Small intestine (tissue), 7 donors: ENCODE measurements at regions not wholly inside any gene's neighbourhood (a gene's known extent, or its start where the extent isn't known, plus 50 kb on each side); places are given as distances from the start of the nearest gene placed in this dataset.
A peak's percentile ranks its signal among the peaks of the same experiment; 100 is the strongest.

Experiments
- DNase-seq, 2 donors: peaks; one replicate each; pipeline versions ENCODE4 v3.0.0 to v3.0.0-alpha.2; 2013
- FAIRE-seq: peaks from 2 replicates; lab custom pipeline; 2012; peaks lifted over from hg19 to GRCh38; lab: Jason Lieb, UNC
- H3K27ac ChIP-seq, 3 donors: one replicate each; pipeline ENCODE4 v1.5.1; 2013; ENCODE audit warnings: low read length in 2 of 3, mild to moderate bottlenecking in 2 of 3, control low read depth in 1 of 3, inconsistent platforms in 1 of 3, low read depth in 1 of 3, moderate library complexity in 1 of 3
- H3K27me3 ChIP-seq, 3 donors: one replicate each; pipeline ENCODE4 v1.6.1; 2013; ENCODE audit warnings: low read length in 3 of 3, inconsistent platforms in 1 of 3; ENCODE audit not compliant: control insufficient read depth in 3 of 3, insufficient read depth in 3 of 3
- H3K36me3 ChIP-seq, 3 donors: one replicate each; pipeline ENCODE4 v1.6.1; 2013; ENCODE audit warnings: low read length in 3 of 3, inconsistent platforms in 1 of 3, low read depth in 1 of 3, mild to moderate bottlenecking in 1 of 3, moderate library complexity in 1 of 3; ENCODE audit not compliant: control insufficient read depth in 3 of 3, insufficient read depth in 2 of 3
- H3K4me1 ChIP-seq, 3 donors: one replicate each; pipeline ENCODE4 v1.6.1; 2013; ENCODE audit warnings: low read length in 2 of 3, inconsistent platforms in 1 of 3, low read depth in 1 of 3, mild to moderate bottlenecking in 1 of 3, moderate library complexity in 1 of 3; ENCODE audit not compliant: control insufficient read depth in 3 of 3, insufficient read depth in 2 of 3
- H3K4me3 ChIP-seq, 3 donors: one replicate each; pipeline ENCODE4 v1.5.1; 2013; ENCODE audit warnings: low read length in 3 of 3, control low read depth in 1 of 3, inconsistent platforms in 1 of 3, low read depth in 1 of 3, mild to moderate bottlenecking in 1 of 3, moderate library complexity in 1 of 3
- H3K9me3 ChIP-seq, 2 donors: one replicate each; pipeline ENCODE4 v1.6.1; 2013; ENCODE audit warnings: low read depth in 1 of 2, low read length in 1 of 2; ENCODE audit not compliant: control insufficient read depth in 2 of 2, insufficient read depth in 1 of 2
- WGBS, 3 donors: extraction: QIAGEN DNeasy Blood & Tissue Kit; methylation state at CpG; one replicate each; pipeline ENCODE4 v1.1.7; 2013; 5-methylcytosine and 5-hydroxymethylcytosine counted together
- donor health status: healthy with polysubstance abuse.
- donor health status: control.
- donor health status: control.
- donor health status: Bipolar disorder and iron deficiency.
- donor health status: healthy.

DNA sequence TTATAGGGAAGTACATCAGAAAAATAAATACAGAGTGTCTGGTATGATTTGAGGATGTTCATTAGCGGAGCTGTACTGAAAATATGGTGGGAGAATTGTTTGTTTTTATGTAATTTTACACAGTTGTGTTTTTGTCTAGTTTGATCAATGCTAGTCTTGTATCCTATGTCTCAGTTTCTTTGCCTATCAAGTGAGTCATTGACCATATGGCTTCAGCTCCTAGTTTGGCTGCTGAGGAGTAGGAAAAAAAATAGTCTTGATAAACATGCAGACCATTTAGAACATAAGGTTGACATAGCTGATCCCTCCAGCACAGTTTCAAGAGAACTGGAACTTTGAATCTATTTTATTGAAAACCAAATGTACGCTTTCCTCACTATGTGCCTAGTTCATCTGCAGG, 1292.1 kb upstream of the FLRT2 start:
- Histone ChIP-seq H3K36me3 (no peaks in the 10 kb centered on the region), H3K27me3 (no peaks in the 10 kb centered on the region), H3K4me3 (no peak overlapping the region), H3K9me3 (no peaks in the 10 kb centered on the region), H3K27ac (no peak overlapping the region), H3K4me1 (no peaks in the 10 kb centered on the region)
- FAIRE-seq (no peak), DNase-seq (no peak)
- WGBS, 3 donors = 79 to 88% (median 85%) methylated on average over 2 of the region's 2 CpGs

DNA sequence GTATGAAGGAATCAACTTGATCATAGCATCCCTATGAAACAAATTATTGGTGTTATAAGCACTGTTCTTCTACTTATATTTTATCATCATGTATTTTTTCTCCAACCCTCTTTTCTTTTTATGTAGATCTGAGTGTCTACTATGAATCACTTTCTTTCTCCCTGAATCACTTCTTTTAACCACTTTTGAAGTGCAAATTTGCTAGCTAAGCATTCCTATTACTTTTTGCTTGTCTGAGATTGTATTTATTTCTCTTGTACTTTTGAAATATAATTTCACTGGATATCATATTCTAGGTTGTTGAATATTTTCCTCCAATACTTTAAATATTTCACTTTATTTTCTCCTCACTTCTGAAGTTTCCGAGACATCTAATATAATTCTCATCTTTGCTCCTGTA, 1282.3 kb upstream of the FLRT2 start:
- FAIRE-seq (no peak), DNase-seq (no peak)
- Histone ChIP-seq H3K4me3 (no peak overlapping the region), H3K9me3 (peaks cover 0 to 7% of the 10 kb centered on the region in 2 donors), H3K27ac (no peak overlapping the region), H3K4me1 (no peaks in the 10 kb centered on the region), H3K27me3 (no peaks in the 10 kb centered on the region), H3K36me3 (no peaks in the 10 kb centered on the region)
- WGBS, 3 donors = 91 to 100% (median 98%) methylated on average over 1 of the region's 1 CpG

DNA sequence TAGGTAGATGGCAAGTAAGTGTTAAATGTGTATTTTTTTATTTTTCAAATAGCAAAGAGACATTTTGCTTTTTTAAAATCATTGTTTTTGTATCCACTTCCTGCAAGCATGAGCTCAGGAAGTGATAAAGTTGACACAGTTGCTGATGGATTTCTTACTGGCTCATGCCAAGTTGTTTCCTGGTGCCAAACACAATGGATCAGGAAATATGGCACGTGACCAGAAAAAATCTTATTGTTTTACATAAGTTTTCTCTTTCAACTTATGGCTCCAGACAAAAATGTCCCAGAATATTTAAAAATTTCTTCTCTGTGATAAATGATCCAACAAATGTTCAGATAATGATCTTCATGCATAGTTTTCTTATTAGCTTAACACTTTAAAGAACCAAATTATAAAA, 1279.1 kb upstream of the FLRT2 start:
- FAIRE-seq (no peak), DNase-seq (no peak)
- Histone ChIP-seq H3K9me3 (no peaks in the 10 kb centered on the region), H3K4me1 (no peaks in the 10 kb centered on the region), H3K4me3 (no peak overlapping the region), H3K36me3 (no peaks in the 10 kb centered on the region), H3K27ac (no peak overlapping the region), H3K27me3 (no peaks in the 10 kb centered on the region)
- WGBS, 3 donors = 24 to 44% (median 34%) methylated on average over 1 of the region's 1 CpG

DNA sequence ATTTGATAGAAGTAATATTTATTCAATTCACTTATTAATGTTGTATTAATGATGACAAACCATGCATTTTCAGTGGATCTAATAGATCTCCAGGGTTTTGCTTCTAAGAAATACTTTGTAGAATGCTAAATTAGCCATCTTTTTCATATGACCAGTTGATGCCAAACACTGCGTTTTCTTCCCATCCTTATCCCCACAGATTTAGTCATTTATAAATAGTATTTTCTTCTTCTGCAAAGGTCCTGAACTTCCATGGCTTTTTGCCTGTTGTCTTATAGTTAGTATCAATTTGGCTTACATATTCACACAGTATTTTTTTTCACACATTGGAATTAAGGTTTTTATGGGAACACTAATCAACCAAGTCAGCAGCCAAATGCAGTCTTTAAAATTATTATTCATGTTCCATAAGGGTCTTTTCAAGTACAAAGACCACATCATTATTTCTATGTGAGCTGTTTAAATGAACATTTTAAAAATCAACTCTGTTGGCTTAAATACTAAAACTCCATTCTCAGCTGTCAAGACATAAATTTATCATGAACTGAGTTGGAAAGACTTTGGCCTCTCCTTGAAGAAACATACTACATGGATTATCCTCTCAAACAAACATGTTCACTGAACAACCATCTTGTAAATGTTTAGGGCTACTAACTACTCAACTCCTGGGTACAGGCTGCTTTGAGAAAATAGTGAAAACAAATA, 1278.4 kb upstream of the FLRT2 start:
- FAIRE-seq (no peak), DNase-seq (peak in 1 of 2 donors; percentile 2)
- Histone ChIP-seq H3K4me3 (no peak overlapping the region), H3K4me1 (no peaks in the 10 kb centered on the region), H3K36me3 (no peaks in the 10 kb centered on the region), H3K27ac (no peak overlapping the region), H3K9me3 (no peaks in the 10 kb centered on the region), H3K27me3 (no peaks in the 10 kb centered on the region)
- WGBS, 3 donors = 61 to 89% (median 87%) methylated on average over 1 of the region's 1 CpG

DNA sequence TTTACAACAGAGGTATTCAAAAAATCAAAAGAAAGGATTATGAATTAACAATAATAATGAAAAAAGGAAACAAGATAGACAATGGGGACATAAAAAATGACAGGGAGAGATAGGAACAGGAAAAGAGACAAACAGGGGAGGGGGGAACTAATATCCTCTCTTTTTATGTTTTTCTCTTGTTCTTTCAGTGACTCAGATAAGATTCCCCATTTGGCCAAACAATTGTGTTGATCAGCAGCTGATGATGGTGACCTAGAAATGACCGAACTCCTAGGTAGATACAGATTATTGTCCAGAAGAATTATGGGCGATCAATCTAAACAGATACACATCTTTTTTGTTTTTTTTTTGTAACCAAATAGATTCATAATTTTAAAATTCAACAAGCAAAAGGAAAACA, 1277.2 kb upstream of the FLRT2 start:
- Histone ChIP-seq H3K4me1 (no peaks in the 10 kb centered on the region), H3K4me3 (no peak overlapping the region), H3K27me3 (no peaks in the 10 kb centered on the region), H3K9me3 (no peaks in the 10 kb centered on the region), H3K27ac (no peak overlapping the region), H3K36me3 (no peaks in the 10 kb centered on the region)
- DNase-seq (no peak), FAIRE-seq (no peak)
- WGBS, 3 donors = 86 to 88% (median 87%) methylated on average over 2 of the region's 2 CpGs

DNA sequence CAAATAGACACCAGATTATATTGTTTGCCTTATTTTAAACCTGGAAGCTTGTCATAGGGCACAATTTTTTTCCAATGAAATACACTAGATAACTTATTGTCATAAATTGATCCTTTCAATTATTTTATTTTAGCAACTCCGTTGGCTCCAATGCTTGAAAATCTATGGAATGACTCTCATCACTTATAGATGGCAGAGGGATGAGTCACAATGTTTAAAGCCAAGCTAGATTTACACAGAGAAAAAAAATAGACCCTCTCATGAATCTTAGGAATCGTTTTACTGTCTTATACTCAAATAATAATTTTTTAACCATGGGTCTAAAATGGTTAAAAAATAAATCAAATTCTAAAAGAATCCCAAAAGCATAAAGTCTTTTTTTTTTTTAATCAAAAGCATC, 1276.6 kb upstream of the FLRT2 start:
- 47 to 61% (median 55%) methylated on average over 2 of the region's 2 CpGs for WGBS, 3 donors
- no peak for FAIRE-seq
- no peak overlapping the region for H3K4me3 ChIP-seq

DNA sequence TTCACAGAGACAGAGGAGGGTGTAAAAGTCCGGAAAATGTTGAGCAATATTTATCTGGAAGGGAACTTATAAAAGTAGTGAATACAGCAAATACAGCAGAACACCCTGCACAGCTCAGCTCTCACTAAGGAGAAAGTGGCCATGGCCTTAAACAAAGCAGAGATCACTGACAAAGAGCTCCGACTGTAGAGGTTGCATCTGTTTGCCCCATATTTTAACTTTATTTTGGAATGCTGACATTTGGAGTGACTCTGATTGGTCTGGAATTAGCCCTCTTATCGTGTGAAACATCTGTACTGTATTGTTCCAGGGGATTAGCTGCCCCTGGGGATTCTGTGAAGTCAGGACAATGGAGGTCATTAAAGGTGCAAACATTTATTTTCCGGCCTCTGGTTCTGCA, 1275.7 kb upstream of the FLRT2 start:
- Histone ChIP-seq H3K4me3 (no peak overlapping the region), H3K36me3 (no peaks in the 10 kb centered on the region), H3K9me3 (no peaks in the 10 kb centered on the region), H3K4me1 (no peaks in the 10 kb centered on the region), H3K27ac (no peak overlapping the region), H3K27me3 (no peaks in the 10 kb centered on the region)
- DNase-seq (peak in 1 of 2 donors; percentile 1), FAIRE-seq (no peak)
- 22 to 40% (median 32%) methylated on average over 4 of the region's 4 CpGs for WGBS, 3 donors

More for the DNA sequence above, 1276.6 kb upstream of the FLRT2 start:
- no peaks in the 10 kb centered on the region for H3K4me1 ChIP-seq
- no peaks in the 10 kb centered on the region for H3K27me3 ChIP-seq
- H3K36me3 ChIP-seq = no peaks in the 10 kb centered on the region
- H3K9me3 ChIP-seq = no peaks in the 10 kb centered on the region
- DNase-seq = no peak
- no peak overlapping the region for H3K27ac ChIP-seq

DNA sequence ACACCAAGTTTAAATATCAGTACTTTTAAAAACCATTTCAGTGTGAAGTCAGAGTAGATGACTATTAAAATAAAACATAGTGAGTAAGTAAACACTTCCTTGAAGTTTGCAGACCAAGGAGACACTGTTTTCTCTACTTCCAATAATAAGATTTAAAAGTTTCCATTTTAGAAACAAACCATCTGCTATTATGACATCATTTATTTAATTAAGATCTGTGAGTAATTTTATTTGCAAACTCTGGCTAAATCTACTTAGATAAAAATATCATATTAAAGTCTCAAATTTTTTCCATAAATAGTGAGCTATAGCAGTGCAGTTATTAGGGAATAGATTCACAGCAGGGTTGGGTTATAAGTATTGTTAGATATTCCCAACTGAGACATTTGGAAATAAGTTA, 1267.0 kb upstream of the FLRT2 start:
- no peak overlapping the region for H3K4me3 ChIP-seq
- H3K27ac ChIP-seq = no peak overlapping the region
- H3K36me3 ChIP-seq = no peaks in the 10 kb centered on the region
- H3K4me1 ChIP-seq = no peaks in the 10 kb centered on the region
- H3K27me3 ChIP-seq = no peaks in the 10 kb centered on the region
- DNase-seq (no peak), FAIRE-seq (no peak)
- no peaks in the 10 kb centered on the region for H3K9me3 ChIP-seq

DNA sequence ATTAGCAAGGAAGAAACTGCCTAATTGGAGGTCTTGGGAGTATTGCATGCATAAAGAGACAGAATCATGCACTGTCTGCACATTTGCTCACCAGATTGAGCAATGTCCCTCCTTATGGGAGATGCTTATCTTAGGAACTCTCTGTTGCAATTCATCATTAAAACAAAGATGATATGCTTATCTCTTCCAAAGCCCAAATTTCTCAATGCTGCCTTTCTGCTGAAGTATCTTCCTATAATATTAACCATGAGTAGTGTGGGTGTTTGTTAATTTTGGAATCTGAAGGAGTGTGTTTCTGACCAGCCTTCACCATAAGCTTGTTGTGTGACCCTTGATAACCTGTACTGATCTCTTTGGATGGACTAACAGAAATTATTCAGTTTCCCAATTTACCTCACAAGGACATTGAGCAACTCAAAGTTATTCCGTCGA, 1257.6 kb upstream of the FLRT2 start:
- FAIRE-seq (no peak), DNase-seq (no peak)
- 87 to 90% (median 88%) methylated on average over 2 of the region's 2 CpGs for WGBS, 3 donors
- Histone ChIP-seq H3K4me3 (no peak overlapping the region), H3K27ac (no peak overlapping the region), H3K36me3 (no peaks in the 10 kb centered on the region), H3K9me3 (no peaks in the 10 kb centered on the region), H3K4me1 (no peaks in the 10 kb centered on the region), H3K27me3 (no peaks in the 10 kb centered on the region)
